SIG-M5 treated with dmso at 0.1 percent for 504 hours (cell line): ENCODE measurements at regions not wholly inside any gene's neighbourhood (a gene's known extent, or its start where the extent isn't known, plus 50 kb on each side); places are given as distances from the start of the nearest gene placed in this dataset.

Experiments used
- DNase-seq: peaks from one replicate; lab custom pipeline; 2025; ENCODE audit not compliant: unreplicated experiment; lab: John Stamatoyannopoulos, UW

GRCh38 chr16:9500872-9501271, 409.4 kb downstream of the HAPSTR1 start:
- DNase-seq, result no peak

DNA sequence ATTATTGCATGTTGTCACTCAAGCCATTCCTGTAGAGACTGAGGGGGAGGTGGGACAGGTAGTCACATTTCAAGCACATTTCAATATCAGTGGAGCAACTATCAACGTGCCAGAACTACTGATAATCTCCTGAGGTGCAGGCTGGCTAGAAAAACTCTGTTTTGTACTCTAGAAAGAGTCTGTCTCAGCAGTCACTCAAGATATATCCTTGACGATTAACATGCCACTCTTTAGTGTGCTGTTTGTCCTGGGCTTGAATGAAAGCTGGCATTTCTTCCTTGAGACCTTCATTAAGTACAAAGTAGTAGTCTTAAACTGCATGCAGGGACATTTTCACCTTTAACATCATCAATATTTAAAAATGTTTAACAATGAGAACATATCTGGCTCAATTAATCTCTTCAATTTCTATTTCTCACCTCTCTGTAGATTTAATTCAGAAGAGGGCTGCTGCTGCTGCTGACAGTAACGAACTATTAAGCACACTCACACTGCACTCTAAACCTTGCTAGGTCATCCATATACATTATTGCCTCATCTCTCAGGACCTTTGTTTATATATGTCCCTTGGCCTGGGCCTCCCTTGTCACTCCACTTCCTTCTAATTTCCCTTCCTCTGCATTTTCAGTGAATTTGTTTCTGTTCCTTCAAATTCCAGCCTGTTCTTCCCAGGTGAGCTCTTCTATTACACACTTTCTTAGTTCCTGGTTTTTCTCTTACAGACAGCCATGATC, 412.0 kb downstream of the HAPSTR1 start:
- DNase-seq, result no peak

DNA sequence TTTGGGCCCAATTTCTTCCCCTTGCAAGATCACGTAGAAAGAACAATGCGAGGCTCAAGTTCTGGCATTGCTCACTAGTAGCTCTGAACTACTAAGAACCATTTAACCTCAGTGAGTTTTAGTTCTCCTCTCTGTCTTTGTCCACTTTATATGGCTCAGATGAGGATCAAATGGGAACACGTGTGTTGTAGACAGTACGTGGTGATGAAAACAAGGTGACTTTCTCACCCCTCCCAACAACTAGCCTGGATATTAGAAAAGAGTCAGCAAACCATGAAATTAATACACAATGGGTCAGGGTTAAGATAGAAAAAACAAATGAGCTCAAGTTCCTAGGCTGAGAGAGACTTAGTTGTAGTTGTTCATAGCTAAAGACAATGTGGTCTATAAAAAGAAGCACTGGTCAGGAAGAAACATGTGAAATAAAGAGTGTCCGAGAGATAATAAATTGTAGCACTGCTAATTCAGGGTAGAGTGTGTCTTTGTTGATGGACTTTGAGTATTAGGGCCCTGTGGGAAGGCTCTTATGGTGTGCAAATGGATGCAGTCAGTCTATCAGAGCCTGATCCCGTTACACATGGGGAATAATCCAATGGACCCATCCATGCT, 417.0 kb downstream of the HAPSTR1 start:
- no peak for DNase-seq

- no peak for DNase-seq
Observed at GRCh38 chr16:9509663-9510062, 418.2 kb downstream of the HAPSTR1 start.

DNA sequence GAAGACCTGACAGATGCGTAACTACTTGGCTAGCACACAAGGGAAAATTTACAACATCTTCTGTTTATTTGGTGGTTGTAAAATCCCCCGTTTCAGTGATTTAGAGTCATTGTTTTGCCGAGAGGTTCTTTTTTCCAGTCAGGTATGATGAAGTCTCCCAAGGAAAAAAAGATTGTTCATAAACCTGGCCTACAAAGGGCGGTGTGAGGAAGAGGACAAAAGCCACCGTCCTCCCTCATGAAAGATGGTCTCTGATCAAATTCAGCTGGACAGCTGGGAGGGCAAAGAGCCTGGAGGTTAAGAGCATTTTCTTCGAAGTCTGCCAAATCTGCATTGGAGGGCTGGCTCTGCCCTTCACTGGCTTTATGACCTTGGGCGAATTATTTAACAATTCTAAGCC, 419.9 kb downstream of the HAPSTR1 start:
- DNase-seq, result no peak

DNA sequence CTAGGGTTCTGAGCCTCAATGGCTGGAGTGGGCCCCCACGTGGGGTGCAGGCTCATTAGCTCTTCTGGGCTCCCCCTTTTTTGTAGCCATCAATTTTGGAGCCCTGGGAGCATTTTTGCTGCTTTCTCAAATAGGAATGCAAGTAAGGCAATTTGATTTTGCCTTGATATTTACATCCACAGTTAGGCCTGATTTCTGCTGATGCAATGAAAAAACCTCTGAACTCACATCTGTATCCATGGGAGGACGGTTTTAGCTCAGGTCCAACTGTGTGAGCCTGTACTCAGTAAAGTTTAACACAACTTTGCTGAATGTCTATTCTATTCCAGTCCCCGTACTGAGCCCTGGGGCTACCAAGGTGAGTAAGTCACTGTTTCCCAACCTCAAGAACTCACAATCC, 425.0 kb downstream of the HAPSTR1 start:
- DNase-seq, result no peak

DNA sequence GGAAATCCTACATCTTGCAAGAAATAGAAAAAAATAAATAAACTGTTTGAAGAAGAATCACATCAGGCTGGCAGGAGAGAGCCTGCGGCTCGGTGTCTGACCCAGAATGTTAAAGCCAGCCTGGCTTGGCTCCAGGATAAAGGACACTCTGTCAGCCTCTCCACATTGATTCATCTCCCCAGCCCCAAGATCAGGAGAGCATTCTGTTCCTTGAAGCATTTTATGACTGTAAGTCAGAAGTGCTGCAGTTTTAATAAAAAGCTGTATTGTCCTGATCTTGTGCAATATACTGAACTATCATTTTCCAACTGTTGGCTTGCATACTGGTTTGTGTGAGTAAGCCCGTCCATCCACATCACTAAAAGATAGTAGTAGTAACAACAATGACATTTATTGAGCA, 426.6 kb downstream of the HAPSTR1 start:
- DNase-seq, result no peak

- DNase-seq, result no peak
Observed at GRCh38 chr16:9518581-9518980, 427.1 kb downstream of the HAPSTR1 start.

- DNase-seq, result no peak
Observed at GRCh38 chr16:9521749-9522370, 430.4 kb downstream of the HAPSTR1 start.

DNA sequence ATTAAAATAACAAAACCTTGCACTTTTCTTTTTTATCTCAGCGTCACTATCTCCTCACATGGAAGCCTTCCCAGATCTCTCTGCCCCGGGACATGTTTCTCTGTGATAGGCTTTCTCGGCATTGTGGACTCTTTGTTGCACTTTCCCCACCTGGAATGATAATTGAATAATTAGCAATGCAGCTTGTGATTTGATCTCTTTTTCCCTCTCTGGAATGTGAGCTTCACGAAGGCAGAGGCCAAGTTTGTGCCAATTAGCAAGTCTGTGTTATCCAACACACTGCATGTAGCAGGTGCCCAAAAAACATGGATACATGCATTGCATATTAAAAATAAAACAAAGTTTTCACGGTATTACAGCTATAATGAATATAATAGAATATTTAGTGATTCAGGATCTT, 431.2 kb downstream of the HAPSTR1 start:
- DNase-seq, result no peak

- no peak for DNase-seq
Observed at GRCh38 chr16:9523994-9524393, 432.6 kb downstream of the HAPSTR1 start.

- no peak for DNase-seq
Observed at GRCh38 chr16:9525037-9525436, 433.6 kb downstream of the HAPSTR1 start.

DNA sequence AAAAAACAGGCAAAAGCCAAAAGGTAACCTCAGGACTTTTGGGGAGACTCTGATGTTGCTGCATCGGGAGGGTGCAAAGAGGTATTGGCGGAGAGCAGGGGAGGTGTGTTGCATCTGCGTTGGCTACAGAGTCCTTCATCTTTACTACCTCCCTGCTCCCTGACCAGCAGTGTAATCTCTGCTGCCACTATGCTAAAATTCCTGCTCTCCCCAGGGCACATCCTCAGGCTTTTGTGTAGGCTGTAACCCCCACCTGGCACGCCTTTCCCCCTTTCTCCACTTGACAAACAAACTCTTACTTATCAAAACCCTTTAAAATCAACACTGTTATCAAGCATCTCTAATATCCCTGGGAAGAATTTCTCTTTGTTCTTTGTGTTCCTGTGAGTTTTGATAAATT, 435.3 kb downstream of the HAPSTR1 start:
- no peak for DNase-seq

GRCh38 chr16:9527976-9528375, 436.5 kb downstream of the HAPSTR1 start:
- DNase-seq, result no peak

DNA sequence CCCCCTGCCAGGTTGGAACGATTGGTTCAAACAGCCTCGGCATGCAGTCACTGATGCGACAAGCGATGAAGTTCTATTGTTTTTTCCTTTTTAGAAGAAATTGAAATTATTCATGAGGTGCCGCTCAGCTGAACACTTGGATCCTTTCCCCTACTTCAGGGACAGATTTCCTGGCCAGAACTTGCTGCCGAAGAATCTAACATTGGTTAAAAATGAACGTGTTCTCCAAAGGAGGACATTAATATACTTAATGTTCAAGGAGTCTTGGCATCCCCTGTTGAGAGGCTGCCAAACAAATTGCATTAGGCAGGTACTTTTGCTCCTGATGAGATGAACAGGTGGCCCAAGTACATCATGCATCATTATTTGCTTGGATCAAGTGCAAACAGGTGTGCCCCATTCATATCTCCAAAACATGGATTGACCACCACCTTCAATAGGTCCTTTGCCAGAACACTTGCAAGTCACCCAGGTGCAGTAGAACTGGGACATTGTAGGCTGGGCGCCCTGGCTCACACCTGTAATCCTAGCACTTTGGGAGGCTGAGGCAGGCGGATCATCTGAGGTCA, 437.2 kb downstream of the HAPSTR1 start:
- DNase-seq, result no peak

DNA sequence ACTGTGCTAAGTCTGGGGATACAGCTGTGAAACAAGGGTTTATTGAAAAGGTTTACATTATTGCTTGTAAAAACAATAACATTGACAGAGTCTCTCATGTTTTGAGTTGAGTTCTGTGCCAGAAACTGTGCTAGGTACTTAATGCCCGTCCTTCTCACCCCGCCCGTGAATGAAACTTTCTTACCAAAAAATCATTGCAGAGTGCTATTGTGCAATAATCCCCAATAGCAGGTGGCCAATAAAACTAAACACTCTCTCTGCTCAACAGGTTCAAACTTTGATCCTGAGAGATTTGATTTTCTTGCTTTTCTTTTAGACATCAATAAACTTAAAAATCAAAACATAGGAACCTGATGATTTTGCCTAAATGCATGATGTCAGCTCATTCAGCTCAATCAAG, 441.6 kb downstream of the HAPSTR1 start:
- no peak for DNase-seq

GRCh38 chr16:9534759-9535158, 443.3 kb downstream of the HAPSTR1 start:
- no peak for DNase-seq

DNA sequence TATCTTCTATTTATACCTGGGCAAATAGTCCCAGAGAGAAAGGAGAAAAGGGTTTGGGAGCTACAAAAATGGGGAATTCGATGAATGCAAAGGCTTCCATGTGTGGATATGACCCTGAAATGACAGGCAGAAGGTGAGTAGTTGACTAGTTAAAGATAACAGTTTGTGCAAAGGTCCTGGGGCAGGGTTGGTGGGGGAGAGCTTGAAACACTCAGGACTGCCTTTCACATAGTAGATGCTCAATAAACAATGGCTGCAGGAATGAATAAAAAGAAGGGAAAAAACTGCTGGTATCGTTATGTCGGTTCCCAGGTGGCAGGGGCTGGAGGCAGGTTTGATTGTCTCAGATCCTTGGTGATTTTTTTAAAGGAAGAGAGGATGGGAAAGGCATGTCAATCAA, 445.5 kb downstream of the HAPSTR1 start:
- DNase-seq, result no peak

DNA sequence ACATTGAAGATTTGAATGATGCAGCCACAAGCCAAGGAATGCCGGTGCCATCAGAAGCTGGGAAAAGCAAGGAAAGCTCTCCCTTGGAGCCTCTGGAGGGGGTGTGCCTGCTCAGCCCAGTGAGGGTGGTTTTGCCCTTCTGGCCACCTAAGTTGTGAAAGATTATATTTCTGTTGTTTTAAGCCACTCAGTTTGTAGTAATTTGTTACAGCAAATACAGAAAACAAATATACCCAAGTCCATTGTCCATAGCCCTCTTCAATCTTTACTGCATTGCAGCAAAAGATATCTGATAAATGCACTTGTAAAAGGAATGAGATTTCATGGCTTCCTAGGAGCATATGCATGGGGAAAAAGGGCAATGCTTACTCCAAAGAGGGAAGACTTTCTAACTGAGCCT, 447.9 kb downstream of the HAPSTR1 start:
- DNase-seq, result no peak

GRCh38 chr16:9541723-9542122, 450.3 kb downstream of the HAPSTR1 start:
- DNase-seq, result no peak

GRCh38 chr16:9542165-9542755, 450.8 kb downstream of the HAPSTR1 start:
- no peak for DNase-seq
